ENCODE measurements at regions not wholly inside any gene's neighbourhood (a gene's known extent, or its start where the extent isn't known, plus 50 kb on each side); places are given as distances from the start of the nearest gene placed in this dataset.

DNA sequence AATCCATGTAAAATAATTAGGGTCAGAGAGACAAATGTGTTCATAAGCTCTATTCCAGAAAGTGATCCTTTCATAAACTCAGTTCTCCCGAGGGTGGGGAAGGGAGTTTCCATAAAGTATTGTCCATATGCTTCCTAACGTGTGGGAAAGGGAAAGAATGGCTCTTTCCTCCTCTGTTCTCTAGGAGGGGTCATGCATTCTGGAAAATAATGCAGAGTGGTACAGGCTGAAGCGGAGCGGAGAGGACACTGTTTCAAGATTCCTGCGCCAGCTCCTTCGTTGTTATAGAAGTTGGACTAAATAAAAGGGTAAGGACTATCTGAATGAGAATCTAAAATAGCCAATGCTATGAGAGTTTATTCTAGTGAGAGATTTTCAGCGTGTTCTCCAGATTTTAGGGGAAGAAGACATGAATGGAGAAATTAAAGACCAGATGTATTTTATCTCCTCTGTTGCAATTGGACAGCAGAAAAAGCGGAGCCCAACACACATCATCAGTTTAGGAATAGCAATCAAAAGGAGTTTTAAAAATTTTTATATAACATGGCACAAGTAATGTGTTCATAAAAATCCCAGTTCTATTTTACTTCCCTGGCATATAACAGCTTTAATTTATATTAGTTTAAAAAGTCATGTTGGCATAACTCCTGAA is 166.9 kb upstream of the MPDZ start:
- H3K27me3 ChIP-seq (ENCODE audit: low read depth, low read length), result peaks cover 18% of the 10 kb centered on the region
- no peak overlapping the region for H3K9ac ChIP-seq (ENCODE audit: low read length)
- no peaks in the 10 kb centered on the region for H4K20me1 ChIP-seq (ENCODE audit: insufficient read depth, low read length)
- H3K9me3 ChIP-seq (ENCODE audit: insufficient read depth, low read length), result no peaks in the 10 kb centered on the region
- H3K79me2 ChIP-seq (ENCODE audit: low read length), result no peaks in the 10 kb centered on the region
- TF ChIP-seq EZH2phosphoT487 (IDR thresholded peaks at IDR 0.05; ENCODE audit: low read depth), result no peak
- TF ChIP-seq CTCF (IDR thresholded peaks at IDR 0.05; ENCODE audit: low read depth, low read length), result no peak
- H2AFZ ChIP-seq (ENCODE audit: low read depth, low read length), result no peak overlapping the region
- no peak overlapping the region for H3K27ac ChIP-seq (ENCODE audit: low read length)
- no peaks in the 10 kb centered on the region for H3K36me3 ChIP-seq (replicated peaks; ENCODE audit: low read depth, low read length)
- H3K4me2 ChIP-seq (ENCODE audit: low read length), result no peak overlapping the region
- no peak overlapping the region for H3K4me3 ChIP-seq (ENCODE audit: low read length)
- 0 out of 2 replicates have a peak, but pooled peaks cover 5% of the 10 kb centered on the region for H3K4me1 ChIP-seq (ENCODE audit: low read length)

- Histone ChIP-seq H3K79me2 (ENCODE audit: low read length) (no peaks in the 10 kb centered on the region), H3K4me1 (ENCODE audit: low read length) (no peaks in the 10 kb centered on the region), H3K4me3 (ENCODE audit: low read length) (no peak overlapping the region), H3K27me3 (ENCODE audit: low read depth, low read length) (peaks cover 18% of the 10 kb centered on the region), H3K9ac (ENCODE audit: low read length) (no peak overlapping the region), H3K9me3 (ENCODE audit: insufficient read depth, low read length) (no peaks in the 10 kb centered on the region), H3K27ac (ENCODE audit: low read length) (no peak overlapping the region), H2AFZ (ENCODE audit: low read depth, low read length) (no peak overlapping the region), H3K36me3 (replicated peaks; ENCODE audit: low read depth, low read length) (no peaks in the 10 kb centered on the region), H4K20me1 (ENCODE audit: insufficient read depth, low read length) (no peaks in the 10 kb centered on the region), H3K4me2 (ENCODE audit: low read length) (no peak overlapping the region)
- TF ChIP-seq EZH2phosphoT487 (IDR thresholded peaks at IDR 0.05; ENCODE audit: low read depth) (no peak), CTCF (IDR thresholded peaks at IDR 0.05; ENCODE audit: low read depth, low read length) (no peak)
These were observed 165.6 kb upstream of the MPDZ start for GRCh38 chr9:13445103-13445500.

- no peak overlapping the region for H3K4me3 ChIP-seq (ENCODE audit: low read length)
- TF ChIP-seq EZH2phosphoT487 (IDR thresholded peaks at IDR 0.05; ENCODE audit: low read depth) (no peak), CTCF (IDR thresholded peaks at IDR 0.05; ENCODE audit: low read depth, low read length) (no peak)
- no peak overlapping the region for H3K9ac ChIP-seq (ENCODE audit: low read length)
- no peak overlapping the region for H2AFZ ChIP-seq (ENCODE audit: low read depth, low read length)
- H3K27ac ChIP-seq (ENCODE audit: low read length), result no peak overlapping the region
- H3K4me1 ChIP-seq (ENCODE audit: low read length), result no peaks in the 10 kb centered on the region
- H3K4me2 ChIP-seq (ENCODE audit: low read length), result no peak overlapping the region
- no peaks in the 10 kb centered on the region for H3K9me3 ChIP-seq (ENCODE audit: insufficient read depth, low read length)
- H3K79me2 ChIP-seq (ENCODE audit: low read length), result no peaks in the 10 kb centered on the region
- no peaks in the 10 kb centered on the region for H4K20me1 ChIP-seq (ENCODE audit: insufficient read depth, low read length)
- no peaks in the 10 kb centered on the region for H3K36me3 ChIP-seq (replicated peaks; ENCODE audit: low read depth, low read length)
- H3K27me3 ChIP-seq (ENCODE audit: low read depth, low read length), result peaks cover 18% of the 10 kb centered on the region
These were observed 165.0 kb upstream of the MPDZ start for GRCh38 chr9:13444245-13445102.

All from OCI-LY3 (cell line).